NK-92 (cell line): ENCODE measurements at regions not wholly inside any gene's neighbourhood (a gene's known extent, or its start where the extent isn't known, plus 50 kb on each side); places are given as distances from the start of the nearest gene placed in this dataset.

ENCODE experiments used
- DNase-seq: peaks from one replicate; lab custom pipeline; 2025; ENCODE audit not compliant: unreplicated experiment; lab: John Stamatoyannopoulos, UW

DNA sequence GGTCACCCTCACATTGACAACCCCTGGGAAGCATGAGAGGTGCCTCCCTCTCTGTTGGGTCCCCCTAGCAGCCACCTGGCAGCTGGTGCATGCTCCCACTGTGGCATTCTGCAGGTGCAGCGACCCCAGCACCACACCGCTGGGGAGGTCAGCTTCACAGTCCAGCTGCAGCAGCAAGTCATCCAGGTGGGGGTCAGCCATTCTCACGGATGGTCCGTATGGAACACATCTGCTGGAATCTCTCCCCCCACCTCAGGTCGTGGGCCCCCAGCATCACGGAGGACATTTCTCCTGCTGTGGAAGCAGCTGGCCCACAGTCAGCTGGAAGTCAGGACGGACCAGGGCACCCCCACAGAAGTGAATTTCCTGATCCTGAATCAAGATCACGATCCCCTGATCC is 201.3 kb downstream of the COG6 start:
- no peak for DNase-seq

- no peak for DNase-seq
Measured at GRCh38 chr13:39858794-39859193, 203.3 kb downstream of the COG6 start.

DNA sequence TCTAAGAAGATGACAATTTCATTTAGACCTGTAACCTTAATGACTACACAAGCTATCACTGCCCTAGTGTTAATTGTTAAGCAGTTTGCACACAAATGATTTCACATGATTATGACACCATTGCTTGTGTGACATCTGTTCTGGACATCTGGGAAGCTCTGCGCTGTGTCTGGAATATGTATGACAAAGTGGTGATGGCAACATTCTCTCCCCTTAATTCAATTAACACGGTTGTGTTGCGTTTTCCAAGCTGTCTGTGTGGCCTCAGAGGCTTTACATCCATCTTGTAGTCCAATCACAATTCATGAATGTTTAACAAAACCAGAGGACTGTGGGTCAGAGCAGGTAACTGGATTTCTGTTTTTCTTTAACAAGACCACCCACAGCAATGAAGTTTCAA is 204.4 kb downstream of the COG6 start:
- DNase-seq: no peak

GRCh38 chr13:39862900-39863299 is 207.4 kb downstream of the COG6 start:
- no peak for DNase-seq

- DNase-seq: no peak
Measured at GRCh38 chr13:39864221-39864620, 208.8 kb downstream of the COG6 start.

DNA sequence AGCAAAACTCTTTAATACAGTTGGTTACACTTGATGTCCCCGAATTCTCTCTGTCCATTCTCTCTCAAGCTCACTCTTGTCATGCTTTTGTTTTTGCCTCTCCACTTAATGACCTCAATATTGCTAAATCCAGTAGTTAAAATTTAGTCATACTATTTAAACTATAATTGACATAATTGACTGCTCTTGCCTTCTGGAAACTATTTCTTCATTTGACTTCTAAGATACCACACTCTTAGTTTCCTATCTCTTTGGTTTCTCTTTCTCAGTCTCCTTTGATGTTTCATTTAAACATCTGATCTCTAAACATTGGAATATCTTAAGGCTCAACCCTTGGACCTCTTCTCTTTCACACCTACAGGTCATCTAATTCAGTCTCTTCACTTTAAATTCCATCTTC is 211.3 kb downstream of the COG6 start:
- no peak for DNase-seq

DNA sequence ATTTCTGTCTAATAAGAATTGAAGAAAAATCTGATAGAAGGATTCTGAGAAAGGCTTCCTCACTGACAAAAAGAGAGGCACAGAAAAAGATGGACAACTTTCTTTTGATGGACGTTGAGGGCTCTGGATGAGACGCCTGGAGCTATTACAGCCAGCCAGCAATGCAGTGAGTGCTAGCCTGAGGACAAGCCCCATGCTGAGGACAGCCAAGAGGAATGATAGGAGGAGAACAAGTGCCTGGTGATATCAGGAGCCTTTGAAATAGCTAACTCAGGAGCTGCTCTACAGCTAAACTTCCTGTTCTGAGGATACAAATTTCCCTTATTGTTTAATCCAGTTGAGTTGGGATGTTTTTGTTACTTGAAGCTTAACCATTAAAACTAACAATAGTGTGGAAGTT is 212.3 kb downstream of the COG6 start:
- DNase-seq: no peak

GRCh38 chr13:39870197-39870747 is 214.8 kb downstream of the COG6 start:
- no peak for DNase-seq

DNA sequence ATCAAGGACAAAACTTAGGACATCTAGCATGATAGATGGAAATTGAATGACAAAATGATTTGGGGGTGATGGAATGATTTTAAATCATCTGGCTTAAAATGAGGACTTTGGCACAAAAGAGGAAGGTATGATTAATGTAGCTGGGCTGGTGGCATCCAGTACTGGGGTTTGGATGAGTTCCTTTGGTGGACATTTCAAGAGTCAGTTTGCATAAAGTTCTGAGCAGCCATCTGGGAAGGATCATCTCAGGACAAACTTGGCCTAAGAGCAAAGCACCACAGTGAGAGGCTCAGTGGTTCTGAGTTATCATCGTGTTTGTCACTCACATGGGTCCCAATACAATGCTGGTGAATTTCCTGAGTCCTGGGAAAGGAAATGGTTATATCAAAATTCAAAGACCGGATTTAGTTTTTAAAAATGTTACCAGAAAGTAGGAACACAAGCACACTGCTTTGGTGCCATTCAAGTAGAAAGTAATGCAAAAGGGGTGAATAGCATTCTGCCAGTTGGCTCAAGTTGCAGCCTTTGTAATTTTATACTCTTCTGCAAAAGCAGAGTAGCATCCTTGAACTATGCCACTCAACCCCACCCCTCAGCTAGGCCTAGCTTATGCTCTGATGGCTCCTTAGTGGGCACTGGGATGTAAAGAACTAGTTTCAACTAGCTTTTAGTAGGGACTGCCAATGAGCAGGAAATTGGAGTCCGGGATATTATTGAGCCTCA is 219.0 kb downstream of the COG6 start:
- DNase-seq: no peak

DNA sequence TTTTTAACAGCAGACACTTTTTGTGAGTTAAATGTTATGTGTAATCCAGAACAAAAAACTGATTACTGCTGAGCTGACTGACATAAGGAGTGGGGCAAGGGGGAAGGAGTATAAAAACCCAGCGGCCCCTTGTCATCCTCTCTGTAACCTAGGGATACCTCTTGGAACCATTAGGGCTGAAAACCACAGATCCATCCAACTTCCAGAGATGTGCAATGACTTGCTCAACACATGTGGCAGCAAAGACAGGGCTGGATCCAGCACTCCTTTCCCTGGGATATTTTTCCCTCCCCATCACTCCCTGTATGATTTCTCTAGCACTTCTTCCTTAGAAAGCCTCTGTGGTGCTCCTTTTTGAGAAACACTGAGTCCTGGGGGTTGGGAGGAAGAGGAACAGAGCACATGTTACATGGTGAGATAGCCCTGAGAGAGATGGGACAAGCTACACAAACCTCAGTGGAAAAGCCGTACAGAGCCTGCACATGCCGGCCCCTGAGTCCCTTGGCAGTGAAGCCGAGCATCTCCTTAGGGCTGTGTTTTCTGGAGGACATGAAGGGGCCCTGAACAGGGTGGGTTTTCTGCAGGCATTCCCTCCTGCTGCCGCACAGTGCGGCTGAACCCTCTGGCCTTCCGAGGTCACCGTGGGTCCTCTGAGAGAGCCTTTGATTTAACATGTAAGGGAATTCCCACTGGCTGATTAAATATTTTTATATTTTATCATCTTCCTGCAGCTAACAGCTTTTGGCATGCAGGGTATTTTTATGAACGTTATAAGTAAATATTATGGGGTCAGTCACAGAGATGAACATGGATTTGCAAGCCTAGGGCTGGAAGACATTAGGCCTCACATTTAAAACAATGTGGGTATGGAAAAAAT is 219.9 kb downstream of the COG6 start:
- no peak for DNase-seq

DNA sequence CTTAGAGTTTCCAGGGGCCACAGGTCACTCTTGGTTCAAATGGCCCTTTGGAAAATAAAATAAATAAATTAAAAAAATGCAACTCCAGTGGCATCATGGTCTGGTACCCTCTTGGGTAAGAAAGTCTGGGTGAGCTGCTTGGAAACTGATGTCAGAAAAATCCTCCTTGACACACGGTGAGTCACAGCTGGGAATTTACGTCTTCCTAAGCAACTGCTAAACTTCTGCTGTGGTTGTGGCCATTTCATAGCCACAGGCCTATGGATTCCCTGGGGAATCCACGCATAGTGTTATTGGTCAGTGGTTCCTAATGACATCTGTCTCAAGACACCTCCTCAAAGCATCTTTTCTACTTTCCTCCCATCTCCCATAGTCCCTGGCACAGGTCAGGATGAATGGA is 220.8 kb downstream of the COG6 start:
- DNase-seq: no peak

DNA sequence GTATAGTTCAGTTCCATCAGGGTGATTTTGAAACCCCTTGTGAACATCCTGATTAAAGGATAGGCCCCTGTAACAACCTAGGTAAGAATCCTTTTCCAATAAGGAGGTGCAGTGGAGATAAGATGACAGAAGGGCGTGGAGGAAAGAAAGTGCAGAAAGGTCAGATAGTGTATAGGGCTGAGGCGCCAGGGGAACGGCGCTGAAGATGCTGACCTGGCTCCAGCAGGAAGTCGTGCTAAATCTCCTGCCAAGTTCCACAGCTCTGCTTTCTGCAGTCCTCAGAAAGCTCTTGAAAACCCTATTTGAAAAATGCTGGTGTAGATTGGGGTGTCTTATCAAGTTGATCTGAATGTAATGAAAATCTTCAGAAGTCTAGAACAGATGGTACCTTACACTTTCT is 221.7 kb downstream of the COG6 start:
- DNase-seq: no peak

DNA sequence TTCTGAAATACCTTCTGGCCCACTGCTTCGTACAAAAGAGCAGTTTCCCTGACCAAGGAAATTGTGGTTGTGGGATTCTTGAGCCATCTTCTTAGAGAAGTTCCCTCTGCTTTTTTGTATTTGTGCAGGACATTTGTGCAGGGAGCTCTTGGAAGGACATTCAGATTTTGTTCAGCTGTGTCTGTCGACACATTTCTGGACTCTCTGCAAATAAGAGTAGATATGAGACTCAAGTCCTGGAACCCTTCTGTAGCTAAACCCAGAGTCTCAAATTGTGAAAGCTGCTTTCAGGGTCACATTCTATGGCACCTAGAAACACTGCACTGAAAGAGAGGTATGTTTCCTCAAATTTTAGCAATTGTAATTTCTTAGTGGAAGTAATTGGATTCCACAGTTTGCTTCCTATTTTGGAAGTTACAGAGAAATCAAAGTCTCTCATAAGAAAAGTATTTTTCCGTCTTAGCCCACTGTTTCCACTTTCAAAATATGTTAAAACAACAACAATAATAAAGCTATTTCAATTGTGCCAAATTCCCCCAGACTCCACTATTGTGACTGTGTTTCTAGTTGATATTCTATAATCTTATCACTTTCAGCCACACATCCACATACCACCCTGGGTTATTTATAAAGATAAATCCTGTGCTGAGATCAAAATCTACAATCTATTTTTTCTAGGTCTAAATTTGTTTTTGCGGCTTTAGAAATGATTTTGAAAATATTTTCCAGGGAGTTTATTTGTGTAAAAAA is 224.0 kb downstream of the COG6 start:
- no peak for DNase-seq

- DNase-seq: no peak
Measured at GRCh38 chr13:39881383-39881782, 225.9 kb downstream of the COG6 start.

DNA sequence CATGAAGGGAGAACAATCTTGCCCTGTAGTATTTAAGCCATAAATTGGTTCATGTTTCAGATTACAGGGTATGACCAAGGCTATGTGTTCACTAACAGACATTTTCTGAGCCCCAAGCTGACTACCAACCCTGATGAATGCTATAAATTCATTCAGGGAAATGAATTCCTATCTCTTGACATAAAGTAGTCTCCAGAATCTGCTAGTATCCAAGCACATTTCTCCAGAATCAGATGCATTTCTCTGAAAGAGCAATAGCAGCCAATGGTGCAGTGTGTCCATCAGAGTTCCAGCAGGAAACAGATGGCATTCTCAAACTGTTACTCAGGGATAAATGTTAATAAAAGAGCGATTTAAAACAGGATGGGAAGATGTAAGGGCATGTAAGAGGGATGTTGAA is 226.4 kb downstream of the COG6 start:
- DNase-seq: no peak

- DNase-seq: no peak
Measured at GRCh38 chr13:39884166-39884565, 228.7 kb downstream of the COG6 start.

- DNase-seq: no peak
Measured at GRCh38 chr13:39886336-39886735, 230.9 kb downstream of the COG6 start.

GRCh38 chr13:39887387-39887786 is 231.9 kb downstream of the COG6 start:
- no peak for DNase-seq

- DNase-seq: no peak
Measured at GRCh38 chr13:39888865-39889810, 233.7 kb downstream of the COG6 start.

DNA sequence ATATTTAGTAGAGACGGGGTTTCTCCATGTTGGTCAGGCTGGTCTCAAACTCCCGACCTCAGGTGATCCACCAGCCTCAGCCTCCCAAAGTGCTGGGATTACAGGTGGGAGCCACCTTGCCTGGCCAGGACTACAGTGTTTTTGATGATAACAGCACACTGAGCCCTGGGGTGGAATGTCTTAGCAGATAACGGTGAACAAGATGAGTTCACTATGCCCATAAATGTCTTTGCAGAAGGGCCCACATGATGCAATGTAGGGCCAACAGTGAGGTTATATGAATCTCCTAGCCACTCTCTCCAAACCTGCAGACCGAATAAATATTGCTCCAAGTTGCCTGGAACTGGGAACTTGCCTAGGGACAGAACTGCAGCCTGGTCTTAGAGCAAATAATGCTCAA is 235.1 kb downstream of the COG6 start:
- no peak for DNase-seq
